Activated T-cell treated with anti-CD3 and anti-CD28 coated beads, Interleukin-2, amount 50 U/mL, for 24 hours (primary cell): ENCODE measurements at regions not wholly inside any gene's neighbourhood (a gene's known extent, or its start where the extent isn't known, plus 50 kb on each side); places are given as distances from the start of the nearest gene placed in this dataset.
"Not testable (repeated sequence)": the region's sequence is repeated elsewhere in the genome, so short reads cannot be mapped to it uniquely, and the experiment has no call there.

Experiments
- DNase-seq: peaks from one replicate; pipeline ENCODE4 v3.0.0-alpha.2; 2020
- H3K27ac Mint-ChIP-seq: 2 replicates; pipeline ENCODE4 v1.8.0; 2020; ENCODE audit warnings: mild to moderate bottlenecking, mixed read lengths
- H3K27me3 Mint-ChIP-seq: 2 replicates; pipeline ENCODE4 v1.8.0; 2020; ENCODE audit warnings: mixed read lengths
- H3K36me3 Mint-ChIP-seq: 2 replicates; pipeline ENCODE4 v1.8.0; 2020; ENCODE audit warnings: low read depth, mixed read lengths
- H3K4me1 Mint-ChIP-seq: 2 replicates; pipeline ENCODE4 v1.8.0; 2020; ENCODE audit warnings: low read depth, mixed read lengths
- H3K4me3 Mint-ChIP-seq: 2 replicates; pipeline ENCODE4 v1.8.0; 2020; ENCODE audit warnings: mild to moderate bottlenecking, moderate library complexity, mixed read lengths
- H3K9me3 Mint-ChIP-seq: 2 replicates; pipeline ENCODE4 v1.8.0; 2020; ENCODE audit warnings: mixed read lengths

DNA sequence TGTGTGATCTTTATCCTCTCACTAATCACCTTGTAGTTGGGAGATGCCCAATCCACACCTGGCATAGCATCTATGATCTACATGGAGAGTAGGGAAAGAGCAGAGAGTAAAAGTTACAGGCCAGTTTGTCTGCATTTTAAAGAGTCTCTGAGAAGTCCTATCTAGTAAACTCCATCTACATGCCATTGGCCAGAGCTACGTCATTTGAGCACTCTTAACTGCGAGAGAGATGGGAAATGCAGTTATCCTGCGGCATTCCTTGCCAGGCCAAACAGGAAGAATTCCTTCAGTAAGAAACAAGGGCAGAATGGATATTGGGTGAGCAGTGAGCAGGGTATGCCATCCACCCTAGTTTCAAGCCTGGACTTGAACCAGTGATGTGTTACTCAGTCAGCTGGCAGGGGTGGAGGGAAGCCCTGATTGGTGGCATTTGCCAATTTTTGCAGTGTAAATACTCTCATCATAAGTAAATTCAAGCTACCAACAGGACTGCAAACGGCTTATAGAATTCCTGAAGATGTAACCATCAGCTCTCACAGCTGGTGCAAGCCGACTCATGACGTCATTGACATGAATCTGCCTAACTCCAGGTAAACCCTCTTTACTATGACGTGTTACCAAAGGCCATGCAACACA lies 156.8 kb upstream of the MSX2 start:
- DNase-seq: no peak
- H3K27ac Mint-ChIP-seq: no peak overlapping the region
- H3K9me3 Mint-ChIP-seq: peaks cover 2% of the 10 kb centered on the region
- peaks cover 11% of the 10 kb centered on the region for H3K27me3 Mint-ChIP-seq
- no peaks in the 10 kb centered on the region for H3K4me1 Mint-ChIP-seq
- no peak overlapping the region for H3K4me3 Mint-ChIP-seq
- H3K36me3 Mint-ChIP-seq: no peaks in the 10 kb centered on the region

DNA sequence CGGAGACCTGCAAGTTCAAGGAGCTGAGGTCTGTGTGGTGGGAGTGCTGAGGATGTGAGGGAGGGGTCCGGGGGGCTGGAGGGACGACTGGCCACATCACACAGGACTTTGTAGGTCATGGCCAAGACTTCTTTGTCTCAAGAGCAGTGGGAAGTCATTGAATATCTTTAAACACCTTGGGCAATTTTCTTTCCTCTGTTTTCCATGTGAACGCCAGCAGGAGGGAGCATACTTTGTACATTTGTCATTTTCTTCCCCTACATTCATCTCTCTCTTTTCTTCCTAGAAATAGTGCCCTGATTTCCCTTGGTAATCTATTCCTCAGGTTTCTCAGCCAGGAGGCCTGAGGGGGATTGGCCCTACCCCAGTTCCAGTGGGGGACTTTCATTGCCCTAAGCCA lies 153.7 kb upstream of the MSX2 start:
- no peaks in the 10 kb centered on the region for H3K36me3 Mint-ChIP-seq
- no peak for DNase-seq
- peaks cover 2% of the 10 kb centered on the region for H3K9me3 Mint-ChIP-seq
- H3K27me3 Mint-ChIP-seq: peaks cover 12% of the 10 kb centered on the region
- no peaks in the 10 kb centered on the region for H3K4me1 Mint-ChIP-seq
- no peak overlapping the region for H3K27ac Mint-ChIP-seq
- no peak overlapping the region for H3K4me3 Mint-ChIP-seq

DNA sequence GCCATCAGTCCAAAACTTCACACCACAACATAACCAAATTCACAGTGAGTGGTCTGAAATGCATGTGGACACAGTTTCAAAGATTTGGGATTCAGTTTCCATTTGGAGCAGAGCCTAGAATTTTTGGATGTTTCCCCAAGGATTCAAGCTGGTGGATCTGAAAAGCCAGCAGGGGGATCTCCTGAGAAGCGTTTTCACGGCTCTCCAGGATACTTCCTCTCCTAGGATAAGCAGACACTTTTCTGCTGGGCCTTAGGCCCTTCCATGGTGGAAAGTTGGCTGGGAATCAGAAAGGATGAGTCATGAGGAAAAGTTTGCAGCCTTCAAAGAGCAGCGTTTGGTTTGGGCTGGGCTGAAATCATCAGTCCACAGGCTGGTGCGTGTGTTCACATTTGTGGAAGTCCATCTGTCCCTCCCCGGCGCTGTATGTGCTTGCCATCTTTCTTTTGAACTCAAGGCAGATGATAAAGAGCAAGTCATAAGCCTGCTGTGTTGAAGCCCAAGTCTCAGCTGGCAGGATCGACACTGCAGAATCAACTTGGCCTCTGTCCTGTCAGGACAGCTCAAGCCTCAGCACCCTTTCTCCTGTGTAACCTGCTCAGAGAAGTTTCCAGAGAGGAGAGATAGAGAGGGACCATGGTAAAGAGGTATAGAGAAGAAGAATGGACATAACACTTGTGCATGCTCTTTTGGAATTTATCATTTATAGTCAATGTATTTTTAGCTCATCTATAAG lies 152.6 kb upstream of the MSX2 start:
- H3K36me3 Mint-ChIP-seq: no peaks in the 10 kb centered on the region
- peaks cover 12% of the 10 kb centered on the region for H3K27me3 Mint-ChIP-seq
- H3K4me3 Mint-ChIP-seq: no peak overlapping the region
- no peak overlapping the region for H3K27ac Mint-ChIP-seq
- no peak for DNase-seq
- no peaks in the 10 kb centered on the region for H3K4me1 Mint-ChIP-seq
- no peaks in the 10 kb centered on the region for H3K9me3 Mint-ChIP-seq

DNA sequence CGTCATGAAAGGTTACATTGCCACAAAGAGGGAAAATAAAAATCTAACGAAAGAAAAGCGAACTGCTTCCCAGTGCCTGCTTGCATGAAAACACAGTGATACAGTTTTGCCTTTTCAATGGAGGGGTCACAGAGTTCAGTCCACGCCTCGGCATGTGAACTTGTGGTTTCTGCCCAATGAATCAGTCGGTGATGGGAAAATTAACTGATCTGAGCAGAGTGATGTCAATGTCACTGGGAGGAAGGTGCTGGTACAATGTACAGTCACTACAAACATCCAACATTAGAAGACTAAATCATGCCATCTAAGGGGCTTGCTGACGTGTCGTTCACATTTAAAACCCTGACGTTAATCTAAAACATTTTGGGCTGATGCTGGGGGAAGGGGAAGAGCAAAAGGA lies 151.8 kb upstream of the MSX2 start:
- H3K36me3 Mint-ChIP-seq: no peaks in the 10 kb centered on the region
- no peaks in the 10 kb centered on the region for H3K9me3 Mint-ChIP-seq
- no peak overlapping the region for H3K27ac Mint-ChIP-seq
- no peak overlapping the region for H3K4me3 Mint-ChIP-seq
- peaks cover 12% of the 10 kb centered on the region for H3K27me3 Mint-ChIP-seq
- no peaks in the 10 kb centered on the region for H3K4me1 Mint-ChIP-seq
- no peak for DNase-seq

DNA sequence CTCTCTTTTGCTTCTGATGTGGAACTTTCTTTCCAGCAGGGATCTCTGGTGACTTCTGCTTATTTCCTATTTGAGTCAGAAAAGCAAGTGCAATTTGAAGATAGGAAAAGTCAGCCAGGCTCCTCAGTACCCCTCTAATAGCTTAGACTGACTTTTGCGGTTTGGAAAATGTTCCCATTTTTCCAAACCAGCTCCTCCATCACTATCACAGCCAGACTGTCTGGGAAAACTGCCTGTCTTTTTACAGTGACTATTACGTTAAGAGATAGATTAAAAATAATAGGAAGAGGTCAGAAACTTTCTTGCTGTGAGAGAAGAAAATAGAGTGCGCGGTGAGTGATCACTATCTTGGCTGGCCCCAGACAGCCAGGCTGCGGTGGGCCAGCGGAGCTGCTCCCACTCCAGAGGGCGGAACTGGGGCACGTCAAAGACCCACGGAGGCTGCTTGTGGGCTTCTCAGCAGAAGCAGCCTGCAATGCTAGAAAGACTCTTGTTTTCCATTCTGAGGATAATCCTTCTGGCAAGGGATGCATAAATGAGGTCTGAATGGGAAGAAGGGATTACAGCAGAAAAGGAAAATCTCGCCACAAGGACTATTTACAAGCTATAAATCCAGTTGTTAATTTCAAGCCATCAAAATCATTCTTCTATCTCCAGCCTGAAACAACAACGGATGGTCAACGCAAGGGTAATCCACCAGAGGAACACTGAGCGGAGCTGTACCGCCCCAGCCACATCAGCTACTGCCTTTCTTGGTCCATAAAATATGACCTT lies 151.0 kb upstream of the MSX2 start:
- Mint-ChIP-seq H3K27ac (no peak overlapping the region), H3K27me3 (peaks cover 12% of the 10 kb centered on the region), H3K4me3 (no peak overlapping the region), H3K9me3 (no peaks in the 10 kb centered on the region), H3K4me1 (no peaks in the 10 kb centered on the region), H3K36me3 (no peaks in the 10 kb centered on the region)
- no peak for DNase-seq

- no peak overlapping the region for H3K27ac Mint-ChIP-seq
- no peaks in the 10 kb centered on the region for H3K4me1 Mint-ChIP-seq
- DNase-seq: no peak
- no peaks in the 10 kb centered on the region for H3K36me3 Mint-ChIP-seq
- H3K9me3 Mint-ChIP-seq: no peaks in the 10 kb centered on the region
- no peak overlapping the region for H3K4me3 Mint-ChIP-seq
- H3K27me3 Mint-ChIP-seq: peaks cover 12% of the 10 kb centered on the region
Observed at GRCh38 chr5:174575043-174575442, 149.3 kb upstream of the MSX2 start.

- H3K27me3 Mint-ChIP-seq: peaks cover 12% of the 10 kb centered on the region
- no peak overlapping the region for H3K27ac Mint-ChIP-seq
- no peak overlapping the region for H3K4me3 Mint-ChIP-seq
- no peaks in the 10 kb centered on the region for H3K4me1 Mint-ChIP-seq
- H3K36me3 Mint-ChIP-seq: no peaks in the 10 kb centered on the region
- DNase-seq: no peak
- no peaks in the 10 kb centered on the region for H3K9me3 Mint-ChIP-seq
Observed at GRCh38 chr5:174576042-174576441, 148.3 kb upstream of the MSX2 start.

- no peak for DNase-seq
- peaks cover 8% of the 10 kb centered on the region for H3K9me3 Mint-ChIP-seq
Observed at GRCh38 chr5:174581479-174581878, 142.9 kb upstream of the MSX2 start.

DNA sequence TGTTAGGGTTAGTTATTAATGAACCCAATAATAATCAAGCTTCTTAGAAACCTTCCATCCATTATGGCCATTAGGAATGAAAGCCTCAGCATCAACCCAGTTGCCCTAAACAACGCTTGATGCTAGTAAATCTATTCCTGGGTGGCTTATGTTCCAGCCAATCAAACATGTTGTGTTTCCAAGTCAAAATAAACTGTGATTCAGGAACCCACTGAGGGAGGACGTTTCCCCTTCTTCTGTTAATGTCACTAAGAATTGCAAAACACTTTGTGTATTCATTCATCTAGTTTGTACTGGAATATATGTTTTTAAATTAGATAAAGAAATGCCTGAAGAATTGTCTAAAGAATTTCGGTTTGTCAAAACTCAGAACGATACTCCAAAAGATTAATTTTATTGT lies 142.5 kb upstream of the MSX2 start:
- peaks cover 3% of the 10 kb centered on the region for H3K27me3 Mint-ChIP-seq
- H3K4me3 Mint-ChIP-seq: no peak overlapping the region
- H3K36me3 Mint-ChIP-seq: no peaks in the 10 kb centered on the region
- no peak for DNase-seq
- no peak overlapping the region for H3K27ac Mint-ChIP-seq
- peaks cover 10% of the 10 kb centered on the region for H3K9me3 Mint-ChIP-seq
- H3K4me1 Mint-ChIP-seq: no peaks in the 10 kb centered on the region

More at GRCh38 chr5:174581479-174581878, 142.9 kb upstream of the MSX2 start:
- no peaks in the 10 kb centered on the region for H3K4me1 Mint-ChIP-seq
- H3K27me3 Mint-ChIP-seq: peaks cover 3% of the 10 kb centered on the region
- no peaks in the 10 kb centered on the region for H3K36me3 Mint-ChIP-seq
- H3K27ac Mint-ChIP-seq: no peak overlapping the region
- no peak overlapping the region for H3K4me3 Mint-ChIP-seq

GRCh38 chr5:174583071-174583470 lies 141.3 kb upstream of the MSX2 start:
- Mint-ChIP-seq H3K4me1 (no peaks in the 10 kb centered on the region), H3K36me3 (no peaks in the 10 kb centered on the region), H3K27ac (no peak overlapping the region), H3K4me3 (no peak overlapping the region), H3K27me3 (peaks cover 3% of the 10 kb centered on the region), H3K9me3 (peaks cover 10% of the 10 kb centered on the region)
- DNase-seq: no peak

GRCh38 chr5:174585472-174585871 lies 138.9 kb upstream of the MSX2 start:
- peaks cover 10% of the 10 kb centered on the region for H3K9me3 Mint-ChIP-seq
- no peak overlapping the region for H3K27ac Mint-ChIP-seq
- no peak overlapping the region for H3K4me3 Mint-ChIP-seq
- H3K27me3 Mint-ChIP-seq: peaks cover 8% of the 10 kb centered on the region
- H3K36me3 Mint-ChIP-seq: no peaks in the 10 kb centered on the region
- H3K4me1 Mint-ChIP-seq: no peaks in the 10 kb centered on the region
- no peak for DNase-seq

DNA sequence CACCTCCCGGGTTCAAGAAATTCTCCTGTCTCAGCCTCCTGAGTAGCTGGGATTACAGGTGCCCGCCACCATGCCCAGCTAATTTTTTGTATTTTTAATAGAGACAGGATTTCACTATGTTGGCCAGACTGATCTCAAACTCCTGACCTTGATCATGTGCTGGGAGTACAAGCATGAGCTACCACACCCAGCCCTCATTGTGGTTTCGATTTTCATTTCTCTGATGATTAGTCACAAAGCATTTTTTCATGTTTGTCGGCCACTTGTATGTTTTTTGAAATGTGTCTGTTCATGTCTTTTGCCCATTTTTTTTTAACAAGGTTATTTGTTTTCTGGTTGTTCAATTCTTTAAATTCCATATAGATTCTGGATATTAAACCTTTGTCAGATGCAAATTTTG lies 138.2 kb upstream of the MSX2 start:
- H3K36me3 Mint-ChIP-seq, H3K4me1 Mint-ChIP-seq, H3K27ac Mint-ChIP-seq, H3K9me3 Mint-ChIP-seq, DNase-seq, H3K27me3 Mint-ChIP-seq, H3K4me3 Mint-ChIP-seq: not testable (repeated sequence)

GRCh38 chr5:174589011-174589410 lies 135.4 kb upstream of the MSX2 start:
- H3K9me3 Mint-ChIP-seq: peaks cover 10% of the 10 kb centered on the region
- no peaks in the 10 kb centered on the region for H3K36me3 Mint-ChIP-seq
- no peak overlapping the region for H3K4me3 Mint-ChIP-seq
- DNase-seq: no peak
- no peaks in the 10 kb centered on the region for H3K4me1 Mint-ChIP-seq
- H3K27me3 Mint-ChIP-seq: peaks cover 5% of the 10 kb centered on the region
- no peak overlapping the region for H3K27ac Mint-ChIP-seq

DNA sequence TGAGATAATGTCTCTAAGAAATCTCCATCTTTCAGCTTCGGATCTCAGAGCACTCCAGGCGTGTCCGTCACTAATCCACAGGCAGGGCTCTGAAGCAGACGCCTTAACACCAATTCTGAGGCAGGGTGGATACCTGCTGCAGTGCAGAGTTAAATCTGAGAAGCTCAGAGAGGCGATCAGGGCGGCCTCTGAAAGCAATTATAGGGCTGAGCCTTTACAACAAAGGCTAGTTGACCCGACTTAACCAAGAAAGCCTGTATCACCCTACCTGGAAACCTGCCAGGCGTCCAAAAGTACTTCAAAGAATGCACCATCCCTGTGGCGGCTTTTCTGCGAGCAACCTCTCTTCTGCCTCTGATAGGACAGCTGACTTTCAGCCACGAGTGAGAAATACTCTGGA lies 134.8 kb upstream of the MSX2 start:
- peaks cover 10% of the 10 kb centered on the region for H3K9me3 Mint-ChIP-seq
- peaks cover 5% of the 10 kb centered on the region for H3K27me3 Mint-ChIP-seq
- H3K4me3 Mint-ChIP-seq: no peak overlapping the region
- DNase-seq: no peak
- no peaks in the 10 kb centered on the region for H3K4me1 Mint-ChIP-seq
- H3K27ac Mint-ChIP-seq: no peak overlapping the region
- no peaks in the 10 kb centered on the region for H3K36me3 Mint-ChIP-seq

DNA sequence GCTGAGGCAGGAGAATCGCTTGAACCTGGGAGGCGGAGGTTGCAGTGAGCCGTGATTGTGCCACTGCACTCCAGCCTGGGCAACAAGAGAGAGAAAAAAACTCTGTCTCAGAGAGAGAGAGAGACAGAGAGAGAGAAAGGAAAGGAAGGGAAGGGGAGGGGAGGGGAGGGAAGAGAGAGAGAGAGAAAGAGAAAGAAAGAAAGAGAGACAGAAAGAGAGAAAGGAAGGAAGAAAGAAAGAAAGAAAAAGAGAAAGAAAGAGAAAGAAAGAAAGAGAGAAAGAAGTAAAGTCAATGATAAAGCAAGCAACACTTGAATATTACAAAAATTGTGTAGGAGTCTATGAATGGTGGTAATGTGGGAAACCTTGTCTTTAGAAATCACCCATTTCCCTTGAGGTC lies 133.6 kb upstream of the MSX2 start:
- no peak overlapping the region for H3K4me3 Mint-ChIP-seq
- H3K27me3 Mint-ChIP-seq: peaks cover 5% of the 10 kb centered on the region
- no peaks in the 10 kb centered on the region for H3K4me1 Mint-ChIP-seq
- DNase-seq: no peak
- H3K9me3 Mint-ChIP-seq: peaks cover 4% of the 10 kb centered on the region
- H3K27ac Mint-ChIP-seq: no peak overlapping the region
- H3K36me3 Mint-ChIP-seq: no peaks in the 10 kb centered on the region
